H9 (cell line): ENCODE measurements at regions not wholly inside any gene's neighbourhood (a gene's known extent, or its start where the extent isn't known, plus 50 kb on each side); places are given as distances from the start of the nearest gene placed in this dataset.

Experiments
- DNase-seq: peaks from one replicate; pipeline ENCODE4 v3.0.0-alpha.2; 2017
- H2AFZ ChIP-seq: one replicate; pipeline ENCODE4 v1.6.1; 2013; ENCODE audit warnings: mild to moderate bottlenecking, low read length, control low read depth, moderate library complexity
- H2AK5ac ChIP-seq: 2 replicates; pipeline ENCODE4 v1.6.1; 2013; ENCODE audit warnings: low read length, control low read depth, mixed read lengths; ENCODE audit not compliant: insufficient read length
- H2BK120ac ChIP-seq: one replicate; pipeline ENCODE4 v1.6.1; 2013; ENCODE audit warnings: low read depth, mild to moderate bottlenecking, low read length, control low read depth, inconsistent platforms; ENCODE audit not compliant: poor library complexity, severe bottlenecking
- H2BK12ac ChIP-seq: 2 replicates; pipeline ENCODE4 v1.6.1; 2013; ENCODE audit warnings: low read length, control low read depth, mixed read lengths, low read depth; ENCODE audit not compliant: insufficient read length
- H2BK15ac ChIP-seq: 2 replicates; pipeline ENCODE4 v1.6.1; 2013; ENCODE audit warnings: low read depth, low read length, control low read depth
- H2BK20ac ChIP-seq: one replicate; pipeline ENCODE4 v1.6.1; 2013; ENCODE audit warnings: low read depth, mild to moderate bottlenecking, low read length, control low read depth, inconsistent platforms; ENCODE audit not compliant: poor library complexity, severe bottlenecking
- H2BK5ac ChIP-seq: 2 replicates; pipeline ENCODE4 v1.6.1; 2013; ENCODE audit warnings: low read length, control low read depth, mixed read lengths; ENCODE audit not compliant: insufficient read length
- H3K14ac ChIP-seq: 2 replicates; pipeline ENCODE4 v1.6.1; 2013; ENCODE audit warnings: low read length, control low read depth; ENCODE audit not compliant: insufficient read depth
- H3K18ac ChIP-seq: 2 replicates; pipeline ENCODE4 v1.6.1; 2013; ENCODE audit warnings: low read depth, mild to moderate bottlenecking, mixed read lengths, low read length, control low read depth; ENCODE audit not compliant: insufficient read length
- H3K23ac ChIP-seq: 2 replicates; pipeline ENCODE4 v1.6.1; 2013; ENCODE audit warnings: low read length, control low read depth, mixed read lengths, low read depth; ENCODE audit not compliant: insufficient read length
- H3K23me2 ChIP-seq: 2 replicates; pipeline ENCODE4 v1.6.1; 2013; ENCODE audit warnings: low read depth, mild to moderate bottlenecking, mixed read lengths, low read length, control low read depth; ENCODE audit not compliant: insufficient read length, poor library complexity, severe bottlenecking
- H3K27ac ChIP-seq: 2 replicates; pipeline ENCODE4 v1.5.1; 2013; ENCODE audit warnings: low read length, control low read depth, mixed read lengths, low read depth; ENCODE audit not compliant: insufficient read length
- H3K27me3 ChIP-seq: 2 replicates; pipeline ENCODE4 v1.6.1; 2013; ENCODE audit warnings: low read length, control low read depth, inconsistent platforms; ENCODE audit not compliant: insufficient read depth
- H3K4ac ChIP-seq: 2 replicates; pipeline ENCODE4 v1.6.1; 2013; ENCODE audit warnings: low read depth, mild to moderate bottlenecking, control low read depth, inconsistent platforms, low read length, moderate library complexity
- H3K4me1 ChIP-seq: 2 replicates; pipeline ENCODE4 v1.6.1; 2013; ENCODE audit warnings: low read length, control low read depth, inconsistent platforms; ENCODE audit not compliant: insufficient read depth
- H3K4me2 ChIP-seq: 2 replicates; pipeline ENCODE4 v1.6.1; 2013; ENCODE audit warnings: low read length, control low read depth, mixed read lengths; ENCODE audit not compliant: insufficient read length, insufficient read depth
- H3K56ac ChIP-seq: 2 replicates; pipeline ENCODE4 v1.6.1; 2013; ENCODE audit warnings: low read depth, mild to moderate bottlenecking, mixed read lengths, low read length, control low read depth; ENCODE audit not compliant: insufficient read length
- H3K79me1 ChIP-seq: 2 replicates; pipeline ENCODE4 v1.6.1; 2013; ENCODE audit warnings: low read depth, mild to moderate bottlenecking, moderate library complexity, low read length, control low read depth, inconsistent platforms; ENCODE audit not compliant: insufficient read depth, poor library complexity, severe bottlenecking
- H3K79me2 ChIP-seq: 2 replicates; pipeline ENCODE4 v1.6.1; 2013; ENCODE audit warnings: low read length, control low read depth, inconsistent platforms; ENCODE audit not compliant: insufficient read depth
- H3K9ac ChIP-seq: 2 replicates; pipeline ENCODE4 v1.6.1; 2013; ENCODE audit warnings: low read length, control low read depth, mixed read lengths; ENCODE audit not compliant: insufficient read length; ENCODE audit errors: extremely low read depth
- H3K9me3 ChIP-seq: one replicate; pipeline ENCODE4 v1.6.1; 2013; ENCODE audit warnings: low read depth, low read length, inconsistent platforms; ENCODE audit not compliant: control insufficient read depth
- H3T11ph ChIP-seq: one replicate; pipeline ENCODE4 v1.6.1; 2013; ENCODE audit warnings: mild to moderate bottlenecking, low read length, control low read depth, inconsistent platforms
- H4K20me1 ChIP-seq: one replicate; pipeline ENCODE4 v1.6.1; 2013; ENCODE audit not compliant: control insufficient read depth, insufficient read length, insufficient read depth
- H4K5ac ChIP-seq: 2 replicates; pipeline ENCODE4 v1.6.1; 2013; ENCODE audit warnings: low read depth, mild to moderate bottlenecking, mixed read lengths, low read length, control low read depth; ENCODE audit not compliant: insufficient read length
- H4K8ac ChIP-seq: replicated peaks from 2 replicates; pipeline ENCODE4 v1.6.1; 2013; ENCODE audit warnings: low read length, control low read depth, mixed read lengths, low read depth; ENCODE audit not compliant: insufficient read length
- H4K91ac ChIP-seq: 2 replicates; pipeline ENCODE4 v1.6.1; 2013; ENCODE audit warnings: low read depth, mild to moderate bottlenecking, moderate library complexity, mixed read lengths, low read length, control low read depth; ENCODE audit not compliant: insufficient read length
- H3K27ac Mint-ChIP-seq, 3 experiments: 2 replicates in 2 of 3; 3 replicates in 1 of 3; pipeline ENCODE4 v1.8.0; 2020 to 2021; ENCODE audit warnings: mixed read lengths in 3 of 3, mild to moderate bottlenecking in 1 of 3, moderate library complexity in 1 of 3
- H3K27me3 Mint-ChIP-seq: 2 replicates; pipeline ENCODE4 v1.8.0; 2021; ENCODE audit warnings: low read depth, mild to moderate bottlenecking, moderate library complexity, mixed read lengths
- H3K36me3 Mint-ChIP-seq, 3 experiments: 2 replicates in 2 of 3; 3 replicates in 1 of 3; pipeline ENCODE4 v1.8.0; 2020 to 2021; ENCODE audit warnings: low read depth in 3 of 3, mixed read lengths in 3 of 3; ENCODE audit not compliant: insufficient read depth in 1 of 3
- H3K4me1 Mint-ChIP-seq, 2 experiments: 2 replicates each; pipeline ENCODE4 v1.8.0; 2020; ENCODE audit warnings: mixed read lengths in 2 of 2
- H3K4me3 Mint-ChIP-seq, 2 experiments: 2 replicates in 1 of 2; 3 replicates in 1 of 2; pipeline ENCODE4 v1.8.0; 2020 to 2021; ENCODE audit warnings: mild to moderate bottlenecking in 2 of 2, mixed read lengths in 2 of 2, moderate library complexity in 1 of 2
- H3K9me3 Mint-ChIP-seq, 2 experiments: 2 replicates in 1 of 2; 3 replicates in 1 of 2; pipeline ENCODE4 v1.8.0; 2020; ENCODE audit warnings: mild to moderate bottlenecking in 2 of 2, mixed read lengths in 2 of 2, moderate library complexity in 1 of 2
- WGBS: extraction: QIAGEN DNeasy Blood & Tissue Kit; methylation state at CpG from one replicate; pipeline ENCODE4 v1.1.7; 2013; ENCODE audit warnings: missing lambda C conversion rate, low lambda C conversion rate, mixed read lengths; ENCODE audit not compliant: insufficient read length; ENCODE audit errors: extremely low coverage; 5-methylcytosine and 5-hydroxymethylcytosine counted together
- TF ChIP-seq, protein P1 (sequence below): fragments of 200-600 bp; sonication (generic); conservative IDR thresholded peaks from 3 replicates; pipeline ENCODE4 v1.8.0; 2021; ENCODE audit warnings: antibody characterized with exemption, mild to moderate bottlenecking

DNA sequence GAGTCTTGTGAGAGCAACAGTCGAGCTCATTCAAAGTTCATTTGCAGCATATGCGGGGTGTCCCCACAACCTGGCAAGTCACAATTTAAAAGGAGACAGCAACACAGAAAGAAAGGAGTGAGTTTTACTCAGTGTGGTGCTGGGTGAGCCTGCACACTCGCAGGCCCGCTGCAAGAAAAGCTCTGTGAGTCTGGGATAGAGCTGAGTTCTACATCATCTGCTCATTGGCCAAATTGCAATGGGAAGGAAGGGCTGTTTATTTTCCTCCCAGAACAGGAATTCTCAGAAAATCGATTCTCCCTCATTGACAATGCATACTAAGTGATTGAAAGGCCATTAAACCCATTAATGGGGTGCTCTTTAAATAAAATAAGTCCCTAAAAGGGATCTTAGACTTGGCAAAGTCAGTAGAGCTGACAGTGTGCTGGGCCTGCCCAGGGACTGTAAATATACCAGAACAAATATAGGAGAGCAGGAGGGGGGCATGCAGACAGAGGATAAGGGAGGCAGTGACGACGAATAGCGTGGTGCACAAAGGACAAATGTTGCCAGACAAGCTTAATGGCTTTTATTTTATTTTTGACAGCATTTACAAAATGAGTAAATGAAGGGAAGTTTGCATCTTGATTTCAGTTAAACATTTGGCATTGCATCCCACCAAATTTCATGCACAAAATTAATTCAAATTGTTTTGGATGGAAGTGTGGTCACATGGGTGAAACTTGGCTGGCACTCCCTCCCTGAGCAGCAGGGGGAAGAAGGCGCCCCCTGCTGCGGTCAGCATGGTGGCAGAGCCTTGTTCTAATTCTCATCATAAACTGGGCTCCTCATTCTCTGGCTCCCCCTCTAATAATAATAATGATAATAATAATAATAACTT is 215.7 kb downstream of the SNX10 start:
- no peaks in the 10 kb centered on the region for H3K79me2 ChIP-seq
- DNase-seq: no peak
- Mint-ChIP-seq H3K27ac (peak overlapping the region in 2 of 3 experiments; percentile 32 to 50; a peak in 2 of 7 replicates), H3K4me1 (peaks cover 14 to 18% of the 10 kb centered on the region in 2 experiments), H3K36me3 (no peaks in the 10 kb centered on the region), H3K4me3 (no peak overlapping the region), H3K27me3 (no peaks in the 10 kb centered on the region; the same call in 1 of the 2 replicates), H3K9me3 (peaks cover 0 to 3% of the 10 kb centered on the region in 2 experiments; a peak in 2 of 5 replicates)
- no peak overlapping the region for H3T11ph ChIP-seq
- H3K4me2 ChIP-seq: no peak overlapping the region
- no peak overlapping the region for H2BK20ac ChIP-seq
- H3K23me2 ChIP-seq: no peaks in the 10 kb centered on the region
- H3K18ac ChIP-seq: no peak overlapping the region
- TF ChIP-seq, protein P1, sequence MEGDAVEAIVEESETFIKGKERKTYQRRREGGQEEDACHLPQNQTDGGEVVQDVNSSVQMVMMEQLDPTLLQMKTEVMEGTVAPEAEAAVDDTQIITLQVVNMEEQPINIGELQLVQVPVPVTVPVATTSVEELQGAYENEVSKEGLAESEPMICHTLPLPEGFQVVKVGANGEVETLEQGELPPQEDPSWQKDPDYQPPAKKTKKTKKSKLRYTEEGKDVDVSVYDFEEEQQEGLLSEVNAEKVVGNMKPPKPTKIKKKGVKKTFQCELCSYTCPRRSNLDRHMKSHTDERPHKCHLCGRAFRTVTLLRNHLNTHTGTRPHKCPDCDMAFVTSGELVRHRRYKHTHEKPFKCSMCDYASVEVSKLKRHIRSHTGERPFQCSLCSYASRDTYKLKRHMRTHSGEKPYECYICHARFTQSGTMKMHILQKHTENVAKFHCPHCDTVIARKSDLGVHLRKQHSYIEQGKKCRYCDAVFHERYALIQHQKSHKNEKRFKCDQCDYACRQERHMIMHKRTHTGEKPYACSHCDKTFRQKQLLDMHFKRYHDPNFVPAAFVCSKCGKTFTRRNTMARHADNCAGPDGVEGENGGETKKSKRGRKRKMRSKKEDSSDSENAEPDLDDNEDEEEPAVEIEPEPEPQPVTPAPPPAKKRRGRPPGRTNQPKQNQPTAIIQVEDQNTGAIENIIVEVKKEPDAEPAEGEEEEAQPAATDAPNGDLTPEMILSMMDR: peak; percentile 34; the same call in 2 of the 3 replicates
- no peak overlapping the region for H3K56ac ChIP-seq
- no peak overlapping the region for H3K9ac ChIP-seq
- H4K91ac ChIP-seq: no peak overlapping the region
- no peaks in the 10 kb centered on the region for H3K9me3 ChIP-seq
- H2BK15ac ChIP-seq: no peak overlapping the region
- H4K5ac ChIP-seq: no peak overlapping the region
- no peak overlapping the region for H2BK12ac ChIP-seq
- H3K4me1 ChIP-seq: no peaks in the 10 kb centered on the region; the same call in 1 of the 2 replicates
- no peak overlapping the region for H2BK120ac ChIP-seq
- no peak overlapping the region for H3K27ac ChIP-seq
- H2BK5ac ChIP-seq: no peak overlapping the region
- no peaks in the 10 kb centered on the region for H4K20me1 ChIP-seq
- no peak overlapping the region for H3K23ac ChIP-seq
- no CpG with 5 or more reads among the region's 10 CpGs for WGBS
- no peak overlapping the region for H3K4ac ChIP-seq
- no peaks in the 10 kb centered on the region for H3K79me1 ChIP-seq
- H2AK5ac ChIP-seq: no peak overlapping the region
- no peaks in the 10 kb centered on the region for H3K27me3 ChIP-seq
- no peak overlapping the region for H4K8ac ChIP-seq
- no peak overlapping the region for H2AFZ ChIP-seq
- no peak overlapping the region for H3K14ac ChIP-seq
